CD4-positive, alpha-beta memory T cell (primary cell): ENCODE measurements at regions not wholly inside any gene's neighbourhood (a gene's known extent, or its start where the extent isn't known, plus 50 kb on each side); places are given as distances from the start of the nearest gene placed in this dataset.
"Not testable (repeated sequence)": the region's sequence is repeated elsewhere in the genome, so short reads cannot be mapped to it uniquely, and the experiment has no call there.

Experiments
- CTCF ChIA-PET: fragments of 350-600 bp; sonication (Branson Sonifier 250); formaldehyde crosslinking; loops from one replicate; lab custom pipeline; 2021; ENCODE audit warnings: inconsistent platforms; ENCODE audit not compliant: partially characterized antibody; lab: Charles Lee
- POLR2A ChIA-PET: fragments of 350-600 bp; sonication (Branson Sonifier 250); formaldehyde crosslinking; loops from one replicate; lab custom pipeline; 2021; ENCODE audit not compliant: partially characterized antibody; lab: Charles Lee
- DNase-seq, 5 donors: peaks; one replicate each; pipeline versions ENCODE4 v3.0.0 to v3.0.0-alpha.2; 2020 to 2022; ENCODE audit warnings: mixed read lengths in 1 of 5
- H3K27ac ChIP-seq: one replicate; pipeline ENCODE4 v1.7.0; 2013; ENCODE audit warnings: low read depth, low read length
- H3K27me3 ChIP-seq: 2 replicates; pipeline ENCODE4 v1.7.0; 2013; ENCODE audit warnings: mild to moderate bottlenecking, low read length, moderate library complexity; ENCODE audit not compliant: insufficient read depth
- H3K36me3 ChIP-seq: 2 replicates; pipeline ENCODE4 v1.7.0; 2013; ENCODE audit warnings: mild to moderate bottlenecking, low read length, moderate library complexity; ENCODE audit not compliant: insufficient read depth
- H3K4me1 ChIP-seq: 2 replicates; pipeline ENCODE4 v1.7.0; 2013; ENCODE audit warnings: mild to moderate bottlenecking, low read length, moderate library complexity; ENCODE audit not compliant: insufficient read depth
- H3K4me3 ChIP-seq, 2 donors: one replicate each; pipeline ENCODE4 v1.7.0; 2013; ENCODE audit warnings: low read length in 2 of 2, mild to moderate bottlenecking in 1 of 2
- H3K9me3 ChIP-seq, 2 donors: one replicate each; pipeline ENCODE4 v1.7.0; 2013; ENCODE audit warnings: low read length in 2 of 2, control low read depth in 1 of 2; ENCODE audit not compliant: control insufficient read depth in 1 of 2
- H3K27ac Mint-ChIP-seq, 7 donors: one replicate each; pipeline ENCODE4 v1.8.0; 2020 to 2021; ENCODE audit warnings: mixed read lengths in 7 of 7, mild to moderate bottlenecking in 6 of 7, inconsistent platforms in 3 of 7, moderate library complexity in 3 of 7
- H3K27me3 Mint-ChIP-seq, 2 donors: one replicate each; pipeline ENCODE4 v1.8.0; 2020 to 2021; ENCODE audit warnings: mixed read lengths in 2 of 2
- H3K36me3 Mint-ChIP-seq, 2 donors: one replicate each; pipeline ENCODE4 v1.8.0; 2020 to 2021; ENCODE audit warnings: mixed read lengths in 2 of 2, inconsistent platforms in 1 of 2, mild to moderate bottlenecking in 1 of 2
- H3K4me1 Mint-ChIP-seq, 4 donors: one replicate each; pipeline ENCODE4 v1.8.0; 2020 to 2021; ENCODE audit warnings: mixed read lengths in 4 of 4, mild to moderate bottlenecking in 1 of 4
- H3K4me3 Mint-ChIP-seq, 8 donors: one replicate each; pipeline ENCODE4 v1.8.0; 2020 to 2021; ENCODE audit warnings: mixed read lengths in 8 of 8, mild to moderate bottlenecking in 7 of 8, moderate library complexity in 6 of 8, inconsistent platforms in 3 of 8
- H3K9me3 Mint-ChIP-seq, 8 donors: one replicate each; pipeline ENCODE4 v1.8.0; 2020 to 2021; ENCODE audit warnings: mixed read lengths in 8 of 8, mild to moderate bottlenecking in 5 of 8, inconsistent platforms in 3 of 8, moderate library complexity in 1 of 8
- intact Hi-C: fragments of 100-400 bp; cut with micrococcal nuclease; formaldehyde crosslinking; loops from one replicate; pipeline ENCODE4 v1.15.1; 2023

GRCh38 chr6:60830726-60831125 is 1455.3 kb downstream of the KHDRBS2 start:
- H3K4me3 ChIP-seq, CTCF ChIA-PET, H3K4me1 Mint-ChIP-seq, H3K36me3 Mint-ChIP-seq, H3K27ac Mint-ChIP-seq, intact Hi-C loops, H3K27ac ChIP-seq, DNase-seq, H3K4me1 ChIP-seq, H3K27me3 ChIP-seq, H3K27me3 Mint-ChIP-seq, H3K36me3 ChIP-seq, H3K4me3 Mint-ChIP-seq, POLR2A ChIA-PET, H3K9me3 ChIP-seq: not testable (repeated sequence)
- peaks cover 0 to 20% (median 13%) of the 10 kb centered on the region in 8 donors for H3K9me3 Mint-ChIP-seq

- H3K4me3 Mint-ChIP-seq, intact Hi-C loops, H3K4me1 Mint-ChIP-seq, H3K27me3 ChIP-seq, H3K4me1 ChIP-seq, H3K36me3 Mint-ChIP-seq, H3K36me3 ChIP-seq, H3K27me3 Mint-ChIP-seq, H3K9me3 Mint-ChIP-seq, DNase-seq, H3K27ac ChIP-seq, H3K9me3 ChIP-seq, H3K27ac Mint-ChIP-seq, CTCF ChIA-PET, H3K4me3 ChIP-seq, POLR2A ChIA-PET: not testable (repeated sequence)
Measured at GRCh38 chr6:60822597-60822996, 1463.4 kb downstream of the KHDRBS2 start.

GRCh38 chr6:60818072-60818471 is 1468.0 kb downstream of the KHDRBS2 start:
- DNase-seq, CTCF ChIA-PET, H3K36me3 Mint-ChIP-seq, H3K4me1 Mint-ChIP-seq, H3K4me3 Mint-ChIP-seq, H3K27ac ChIP-seq, POLR2A ChIA-PET, intact Hi-C loops, H3K27ac Mint-ChIP-seq, H3K4me3 ChIP-seq, H3K27me3 ChIP-seq, H3K4me1 ChIP-seq, H3K9me3 ChIP-seq, H3K27me3 Mint-ChIP-seq, H3K36me3 ChIP-seq: not testable (repeated sequence)
- peaks cover 0 to 14% (median 4%) of the 10 kb centered on the region in 8 donors for H3K9me3 Mint-ChIP-seq

- H3K4me1 Mint-ChIP-seq, intact Hi-C loops, H3K27ac ChIP-seq, H3K27me3 ChIP-seq, H3K36me3 Mint-ChIP-seq, H3K4me3 ChIP-seq, H3K36me3 ChIP-seq, H3K4me3 Mint-ChIP-seq, CTCF ChIA-PET, H3K4me1 ChIP-seq, H3K27me3 Mint-ChIP-seq, POLR2A ChIA-PET, H3K27ac Mint-ChIP-seq, H3K9me3 ChIP-seq, DNase-seq: not testable (repeated sequence)
- H3K9me3 Mint-ChIP-seq = peaks cover 0 to 24% (median 8%) of the 10 kb centered on the region in 8 donors
Measured at GRCh38 chr6:60814784-60815183, 1471.2 kb downstream of the KHDRBS2 start.

- H3K36me3 Mint-ChIP-seq, H3K27me3 Mint-ChIP-seq, H3K9me3 ChIP-seq, H3K4me3 Mint-ChIP-seq, DNase-seq, H3K27ac Mint-ChIP-seq, CTCF ChIA-PET, H3K4me1 ChIP-seq, H3K27ac ChIP-seq, H3K4me3 ChIP-seq, intact Hi-C loops, POLR2A ChIA-PET, H3K27me3 ChIP-seq, H3K4me1 Mint-ChIP-seq, H3K36me3 ChIP-seq: not testable (repeated sequence)
- H3K9me3 Mint-ChIP-seq = peaks cover 0 to 24% (median 8%) of the 10 kb centered on the region in 8 donors
Measured at GRCh38 chr6:60813897-60814596, 1472.0 kb downstream of the KHDRBS2 start.

GRCh38 chr6:60810216-60810615 is 1475.8 kb downstream of the KHDRBS2 start:
- CTCF ChIA-PET, H3K27me3 Mint-ChIP-seq, H3K4me3 Mint-ChIP-seq, H3K4me1 Mint-ChIP-seq, POLR2A ChIA-PET, H3K4me1 ChIP-seq, H3K27ac Mint-ChIP-seq, H3K27ac ChIP-seq, H3K36me3 ChIP-seq, intact Hi-C loops, H3K27me3 ChIP-seq, DNase-seq, H3K36me3 Mint-ChIP-seq, H3K4me3 ChIP-seq, H3K9me3 ChIP-seq: not testable (repeated sequence)
- peaks cover 0 to 25% (median 11%) of the 10 kb centered on the region in 8 donors for H3K9me3 Mint-ChIP-seq

- H3K27me3 ChIP-seq, H3K36me3 Mint-ChIP-seq, H3K4me3 ChIP-seq, H3K4me3 Mint-ChIP-seq, H3K36me3 ChIP-seq, intact Hi-C loops, H3K4me1 ChIP-seq, H3K9me3 ChIP-seq, DNase-seq, POLR2A ChIA-PET, H3K27ac Mint-ChIP-seq, CTCF ChIA-PET, H3K4me1 Mint-ChIP-seq, H3K27ac ChIP-seq, H3K27me3 Mint-ChIP-seq: not testable (repeated sequence)
- H3K9me3 Mint-ChIP-seq = peaks cover 0 to 23% (median 7%) of the 10 kb centered on the region in 8 donors
Measured at GRCh38 chr6:60799146-60799545, 1486.9 kb downstream of the KHDRBS2 start.

GRCh38 chr6:60797831-60798230 is 1488.2 kb downstream of the KHDRBS2 start:
- H3K4me3 ChIP-seq, H3K27me3 ChIP-seq, DNase-seq, H3K4me1 Mint-ChIP-seq, H3K27ac Mint-ChIP-seq, H3K9me3 ChIP-seq, H3K36me3 Mint-ChIP-seq, H3K27ac ChIP-seq, H3K36me3 ChIP-seq, H3K27me3 Mint-ChIP-seq, CTCF ChIA-PET, H3K4me3 Mint-ChIP-seq, intact Hi-C loops, POLR2A ChIA-PET, H3K4me1 ChIP-seq: not testable (repeated sequence)
- H3K9me3 Mint-ChIP-seq = peaks cover 0 to 19% (median 4%) of the 10 kb centered on the region in 8 donors
